Spleen (tissue), 7 donors: ENCODE measurements at regions not wholly inside any gene's neighbourhood (a gene's known extent, or its start where the extent isn't known, plus 50 kb on each side); places are given as distances from the start of the nearest gene placed in this dataset.

Source experiments
- CTCF ChIP-seq, 11 experiments: fragments of 200-600 bp in 7 of 11; fragments of 450-650 bp in 4 of 11; sonication (generic) in 4 of 11; IDR thresholded peaks in 8 of 11; conservative IDR thresholded peaks in 3 of 11; 1 replicate in 7 of 11; 2 replicates in 4 of 11; pipeline versions ENCODE4 v1.4.0 to v1.8.0; 2016 to 2021; ENCODE audit warnings: antibody characterized with exemption in 11 of 11, inconsistent platforms in 4 of 11, mild to moderate bottlenecking in 1 of 11
- POLR2A ChIP-seq, 3 donors: fragments of 450-650 bp; IDR thresholded peaks; one replicate each; pipeline ENCODE4 v1.5.1; 2017; ENCODE audit warnings: antibody characterized with exemption in 3 of 3, mild to moderate bottlenecking in 1 of 3
- donor health status: DM: no; HTN: no; CAD: no; lungs with moderate emphysema.
- donor health status: DM: no; HTN: no; CAD: no.
- donor health status: DM: no; HTN: no; CAD: no.

DNA sequence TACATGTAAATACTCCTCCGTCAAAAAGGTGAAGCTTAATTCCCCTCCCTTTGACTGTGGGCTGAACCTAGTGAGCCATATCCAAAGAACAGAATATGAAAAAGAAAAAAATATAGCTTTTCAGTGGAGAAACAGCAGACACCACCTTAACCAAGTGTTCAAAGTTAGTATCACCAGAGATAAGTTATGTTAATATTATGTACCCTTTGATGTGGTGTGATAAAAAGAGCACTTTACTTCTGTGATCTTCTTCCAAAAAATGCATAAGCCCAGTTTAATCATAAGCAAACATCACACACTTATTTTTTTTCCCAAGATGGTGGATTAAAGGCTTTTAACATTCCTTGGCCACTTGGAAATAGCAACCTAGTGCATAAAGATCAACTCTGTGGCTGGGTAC, 79.4 kb downstream of the SEC16B start:
- TF ChIP-seq POLR2A (IDR thresholded peaks at IDR 0.05) = no peak
- no peak for TF ChIP-seq CTCF (IDR thresholded peaks at IDR 0.05 in 8 of 11, conservative IDR thresholded peaks at IDR 0.05 in 3 of 11)
